H1 (cell line): ENCODE measurements at regions not wholly inside any gene's neighbourhood (a gene's known extent, or its start where the extent isn't known, plus 50 kb on each side); places are given as distances from the start of the nearest gene placed in this dataset.

Experiments used
- CTCF ChIA-PET: fragments of 300-600 bp; sonication (Branson Sonifier 250); formaldehyde crosslinking; loops from one replicate; lab custom pipeline; 2021; ENCODE audit not compliant: partially characterized antibody; lab: Charles Lee
- POLR2A ChIA-PET: fragments of 300-600 bp; sonication (Branson Sonifier 250); formaldehyde crosslinking; loops from one replicate; lab custom pipeline; 2021; ENCODE audit warnings: inconsistent platforms; ENCODE audit not compliant: partially characterized antibody; lab: Charles Lee
- DNase-seq, 2 experiments: peaks; one replicate each; pipeline versions ENCODE4 v3.0.0 to v3.0.0-alpha.2; 2010 to 2022; ENCODE audit warnings: low spot score in 2 of 2, low read depth in 1 of 2, mixed read lengths in 1 of 2
- FAIRE-seq: peaks from 2 replicates; lab custom pipeline; 2011; peaks lifted over from hg19 to GRCh38; lab: Jason Lieb, UNC
- H2AFZ ChIP-seq: 2 replicates; pipeline ENCODE4 v1.8.1; 2012; ENCODE audit warnings: low read length, inconsistent platforms
- H2AK5ac ChIP-seq: 2 replicates; pipeline ENCODE4 v1.6.1; 2013; ENCODE audit warnings: low read depth, low read length
- H2BK120ac ChIP-seq: replicated peaks from 2 replicates; pipeline ENCODE3; 2013; ENCODE audit warnings: low read depth, low read length, inconsistent platforms
- H2BK12ac ChIP-seq: 2 replicates; pipeline ENCODE4 v1.6.1; 2013; ENCODE audit warnings: low read depth, low read length
- H2BK15ac ChIP-seq: 2 replicates; pipeline ENCODE4 v1.6.1; 2013; ENCODE audit warnings: low read length
- H2BK20ac ChIP-seq: 2 replicates; pipeline ENCODE4 v1.6.1; 2013; ENCODE audit warnings: low read length
- H2BK5ac ChIP-seq: 2 replicates; pipeline ENCODE4 v1.6.1; 2013; ENCODE audit warnings: low read depth, low read length
- H3K14ac ChIP-seq: 2 replicates; pipeline ENCODE4 v1.6.1; 2013; ENCODE audit warnings: inconsistent platforms; ENCODE audit not compliant: insufficient read length
- H3K18ac ChIP-seq: 2 replicates; pipeline ENCODE4 v1.6.1; 2013; ENCODE audit warnings: low read length; ENCODE audit errors: extremely low read depth
- H3K23ac ChIP-seq: 2 replicates; pipeline ENCODE4 v1.6.1; 2013; ENCODE audit warnings: inconsistent platforms; ENCODE audit not compliant: insufficient read length
- H3K23me2 ChIP-seq: 2 replicates; pipeline ENCODE4 v1.6.1; 2013; ENCODE audit warnings: low read depth, low read length
- H3K27ac ChIP-seq: 2 replicates; pipeline ENCODE4 v1.6.1; 2011; ENCODE audit warnings: low read depth, low read length, inconsistent platforms
- H3K27me3 ChIP-seq, 4 experiments: replicated peaks in 1 of 4; 1 replicate in 1 of 4; 2 replicates in 3 of 4; pipeline versions ENCODE4 v1.6.1 to v1.8.1; 2011 to 2013; ENCODE audit warnings: low read length in 3 of 4, mild to moderate bottlenecking in 3 of 4, inconsistent platforms in 2 of 4, mixed read lengths in 2 of 4, moderate library complexity in 1 of 4; ENCODE audit not compliant: control insufficient read depth in 3 of 4, insufficient read depth in 3 of 4; ENCODE audit errors: extremely low read depth in 1 of 4
- H3K36me3 ChIP-seq, 4 experiments: 2 replicates each; pipeline versions ENCODE4 v1.6.1 to v1.8.1; 2011 to 2013; ENCODE audit warnings: mild to moderate bottlenecking in 4 of 4, low read length in 3 of 4, moderate library complexity in 2 of 4, control low read depth in 1 of 4, inconsistent platforms in 1 of 4; ENCODE audit not compliant: insufficient read depth in 4 of 4, control insufficient read depth in 2 of 4
- H3K4ac ChIP-seq: replicated peaks from 2 replicates; pipeline ENCODE3; 2013; ENCODE audit warnings: low read length, low read depth, mixed read lengths, inconsistent platforms; ENCODE audit not compliant: insufficient read length
- H3K4me1 ChIP-seq, 4 experiments: replicated peaks in 1 of 4; 1 replicate in 1 of 4; 2 replicates in 3 of 4; pipeline versions ENCODE4 v1.6.1 to v1.8.1; 2011 to 2013; ENCODE audit warnings: low read length in 3 of 4, inconsistent platforms in 2 of 4, mixed read lengths in 1 of 4; ENCODE audit not compliant: insufficient read depth in 4 of 4, control insufficient read depth in 3 of 4
- H3K4me2 ChIP-seq, 2 experiments: 2 replicates each; pipeline versions ENCODE4 v1.6.1 to v1.8.1; 2011 to 2013; ENCODE audit warnings: low read depth in 2 of 2, low read length in 2 of 2, control low read depth in 1 of 2, inconsistent platforms in 1 of 2, mild to moderate bottlenecking in 1 of 2; ENCODE audit not compliant: insufficient read depth in 1 of 2
- H3K4me3 ChIP-seq, 4 experiments: fragments of 200-600, 300-600 bp in 1 of 4; sonication (generic), shearing (Covaris generic), sonication (Bioruptor Twin) in 1 of 4; 2 replicates each; pipeline versions ENCODE4 v1.5.1 to v1.8.1; 2011 to 2016; ENCODE audit warnings: low read length in 4 of 4, low read depth in 3 of 4, control low read depth in 2 of 4, inconsistent platforms in 2 of 4, mild to moderate bottlenecking in 2 of 4, mixed read lengths in 1 of 4, moderate library complexity in 1 of 4; ENCODE audit not compliant: insufficient read depth in 2 of 4; ENCODE audit errors: extremely low read depth in 1 of 4
- H3K56ac ChIP-seq: replicated peaks from 2 replicates; pipeline ENCODE3; 2013; ENCODE audit warnings: low read depth, mild to moderate bottlenecking, mixed read lengths, low read length, inconsistent platforms; ENCODE audit not compliant: insufficient read length
- H3K79me1 ChIP-seq: 2 replicates; pipeline ENCODE4 v1.6.1; 2013; ENCODE audit warnings: low read depth, low read length, control low read depth
- H3K79me2 ChIP-seq, 2 experiments: 2 replicates each; pipeline versions ENCODE4 v1.6.1 to v1.8.1; 2012 to 2013; ENCODE audit warnings: low read length in 2 of 2, mild to moderate bottlenecking in 2 of 2, inconsistent platforms in 1 of 2; ENCODE audit not compliant: insufficient read depth in 2 of 2, control insufficient read depth in 1 of 2
- H3K9ac ChIP-seq, 4 experiments: replicated peaks in 1 of 4; 1 replicate in 1 of 4; 2 replicates in 3 of 4; pipeline versions ENCODE4 v1.6.1 to v1.8.1; 2011 to 2013; ENCODE audit warnings: low read depth in 3 of 4, low read length in 3 of 4, control low read depth in 2 of 4, mild to moderate bottlenecking in 2 of 4, moderate library complexity in 2 of 4, inconsistent platforms in 1 of 4; ENCODE audit errors: extremely low read depth in 1 of 4
- H3K9me3 ChIP-seq, 2 experiments: 2 replicates each; pipeline versions ENCODE4 v1.6.1 to v1.8.1; 2012 to 2013; ENCODE audit warnings: mild to moderate bottlenecking in 2 of 2, moderate library complexity in 2 of 2, control low read depth in 1 of 2, inconsistent platforms in 1 of 2, low read depth in 1 of 2, low read length in 1 of 2, mixed read lengths in 1 of 2; ENCODE audit not compliant: insufficient read depth in 2 of 2
- H4K20me1 ChIP-seq, 2 experiments: replicated peaks in 1 of 2; 2 replicates each; pipeline versions ENCODE3 to v1.8.1; 2011 to 2013; ENCODE audit warnings: inconsistent platforms in 2 of 2, low read length in 2 of 2, mild to moderate bottlenecking in 1 of 2; ENCODE audit not compliant: insufficient read depth in 2 of 2, control insufficient read depth in 1 of 2
- H4K5ac ChIP-seq: 2 replicates; pipeline ENCODE4 v1.6.1; 2013; ENCODE audit warnings: low read length, low read depth, mixed read lengths, inconsistent platforms; ENCODE audit not compliant: insufficient read length
- H4K8ac ChIP-seq: 2 replicates; pipeline ENCODE4 v1.8.0; 2013; ENCODE audit warnings: mild to moderate bottlenecking, moderate library complexity, low read length, inconsistent platforms; ENCODE audit not compliant: insufficient read depth; ENCODE audit errors: extremely low read depth
- H4K91ac ChIP-seq: replicated peaks from 2 replicates; pipeline ENCODE3; 2013; ENCODE audit warnings: low read length, mixed read lengths, inconsistent platforms; ENCODE audit not compliant: insufficient read length
- ATF2 ChIP-seq: IDR thresholded peaks from 2 replicates; pipeline ENCODE4 v1.6.1; 2012; ENCODE audit warnings: low read length, inconsistent platforms
- CREB1 ChIP-seq: IDR thresholded peaks from 2 replicates; pipeline ENCODE4 v1.6.1; 2012; ENCODE audit warnings: inconsistent platforms
- EGR1 ChIP-seq: IDR thresholded peaks from 2 replicates; pipeline ENCODE4 v1.6.1; 2011; ENCODE audit warnings: low read depth, low read length, borderline replicate concordance
- MAFK ChIP-seq: IDR thresholded peaks from 2 replicates; pipeline ENCODE4 v1.6.1; 2012; ENCODE audit warnings: low read depth, mild to moderate bottlenecking, improper control_type of control experiment, low read length
- MAX ChIP-seq: IDR thresholded peaks from 2 replicates; pipeline ENCODE4 v1.6.1; 2012; ENCODE audit warnings: inconsistent platforms
- NANOG ChIP-seq: IDR thresholded peaks from 2 replicates; pipeline ENCODE4 v1.6.1; 2011; ENCODE audit warnings: low read length, low read depth, mild to moderate bottlenecking, inconsistent platforms; ENCODE audit not compliant: insufficient read depth, poor library complexity, severe bottlenecking
- SIN3A ChIP-seq, 2 experiments: IDR thresholded peaks in 1 of 2; conservative IDR thresholded peaks in 1 of 2; 2 replicates each; pipeline ENCODE4 v1.6.1; 2011 to 2012; ENCODE audit warnings: low read length in 2 of 2, improper control_type of control experiment in 1 of 2, low read depth in 1 of 2, mild to moderate bottlenecking in 1 of 2
- SP2 ChIP-seq: IDR thresholded peaks from 2 replicates; pipeline ENCODE4 v1.6.1; 2012; ENCODE audit warnings: mild to moderate bottlenecking, low read length, inconsistent platforms
- SRF ChIP-seq: IDR thresholded peaks from 2 replicates; pipeline ENCODE4 v1.6.1; 2011; ENCODE audit warnings: mild to moderate bottlenecking, low read depth, low read length, moderate library complexity
- TAF7 ChIP-seq: optimal IDR thresholded peaks from 2 replicates; pipeline ENCODE3; 2011; ENCODE audit warnings: low read depth, mild to moderate bottlenecking, inconsistent platforms, low read length, moderate library complexity, borderline replicate concordance
- ZNF274 ChIP-seq: IDR thresholded peaks from 2 replicates; pipeline ENCODE4 v1.7.0; 2012; ENCODE audit warnings: low read length, borderline replicate concordance; ENCODE audit errors: extremely low read depth
- WGBS, 2 experiments: shearing (Covaris generic) in 1 of 2; methylation state at CpG; one replicate each; pipeline versions ENCODE4 v1.1.6 to v1.1.7; 2013 to 2015; ENCODE audit warnings: low lambda C conversion rate in 2 of 2, mixed read lengths in 2 of 2, inconsistent platforms in 1 of 2, low coverage in 1 of 2, missing lambda C conversion rate in 1 of 2; ENCODE audit not compliant: insufficient replicate concordance in 2 of 2, insufficient coverage in 1 of 2, insufficient read length in 1 of 2; ENCODE audit errors: extremely low coverage in 1 of 2, missing lambda C conversion rate in 1 of 2; 5-methylcytosine and 5-hydroxymethylcytosine counted together
- TF ChIP-seq, protein P1 (sequence below): IDR thresholded peaks from 2 replicates; pipeline ENCODE4 v1.6.1; 2011; ENCODE audit warnings: low read depth, mild to moderate bottlenecking, low read length; ENCODE audit not compliant: insufficient read depth

- CTCF ChIA-PET = no interaction called here
- POLR2A ChIA-PET = no interaction called here
- FAIRE-seq = no peak
- TF ChIP-seq SIN3A (conservative IDR thresholded peaks at IDR 0.05 in 1 of 2, IDR thresholded peaks at IDR 0.05 in 1 of 2; ENCODE audit: low read depth in 1 of 2, low read length in 2 of 2) = no peak
- TF ChIP-seq NANOG = no peak
- TF ChIP-seq EGR1 = no peak
- TF ChIP-seq CREB1 = no peak
- TF ChIP-seq ZNF274 = no peak
- no peak for TF ChIP-seq SRF
- no peak for TF ChIP-seq ATF2
- no peak for TF ChIP-seq MAFK
- no peak for TF ChIP-seq MAX
- TF ChIP-seq, protein P1, sequence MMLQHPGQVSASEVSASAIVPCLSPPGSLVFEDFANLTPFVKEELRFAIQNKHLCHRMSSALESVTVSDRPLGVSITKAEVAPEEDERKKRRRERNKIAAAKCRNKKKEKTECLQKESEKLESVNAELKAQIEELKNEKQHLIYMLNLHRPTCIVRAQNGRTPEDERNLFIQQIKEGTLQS = no peak
- no peak for TF ChIP-seq TAF7
- TF ChIP-seq SP2 = no peak
These were observed 1373.5 kb upstream of the PABPC4L start for GRCh38 chr4:135575041-135575440.

More at GRCh38 chr4:135575041-135575440, 1373.5 kb upstream of the PABPC4L start:
- Histone ChIP-seq H2BK120ac (no peak overlapping the region), H3K56ac (no peak overlapping the region), H4K20me1 (no peaks in the 10 kb centered on the region), H3K18ac (no peak overlapping the region), H2BK15ac (no peak overlapping the region), H4K8ac (no peak overlapping the region), H3K27ac (no peak overlapping the region), H3K4me2 (no peak overlapping the region), H2BK20ac (no peak overlapping the region), H3K4me1 (peaks cover 0 to 4% (median 0%) of the 10 kb centered on the region in 4 experiments; a peak in 1 of 7 replicates), H3K79me1 (no peaks in the 10 kb centered on the region), H3K4ac (no peak overlapping the region), H3K23ac (no peak overlapping the region), H2BK12ac (no peak overlapping the region), H3K23me2 (no peaks in the 10 kb centered on the region), H2BK5ac (no peak overlapping the region), H4K91ac (no peak overlapping the region), H3K9me3 (no peaks in the 10 kb centered on the region), H2AFZ (no peak overlapping the region), H2AK5ac (no peak overlapping the region), H3K36me3 (no peaks in the 10 kb centered on the region), H4K5ac (no peak overlapping the region), H3K9ac (no peak overlapping the region), H3K4me3 (no peak overlapping the region), H3K79me2 (no peaks in the 10 kb centered on the region), H3K14ac (no peak overlapping the region), H3K27me3 (no peaks in the 10 kb centered on the region)
- 95% methylated on average over 1 of the region's 1 CpG; no CpG with 5 or more reads in 1 of the 2 experiments for WGBS, 2 experiments
- no peak for DNase-seq
